ENCODE measurements at regions not wholly inside any gene's neighbourhood (a gene's known extent, or its start where the extent isn't known, plus 50 kb on each side); places are given as distances from the start of the nearest gene placed in this dataset.
"Not testable (repeated sequence)": the region's sequence is repeated elsewhere in the genome, so short reads cannot be mapped to it uniquely, and the experiment has no call there.

DNA sequence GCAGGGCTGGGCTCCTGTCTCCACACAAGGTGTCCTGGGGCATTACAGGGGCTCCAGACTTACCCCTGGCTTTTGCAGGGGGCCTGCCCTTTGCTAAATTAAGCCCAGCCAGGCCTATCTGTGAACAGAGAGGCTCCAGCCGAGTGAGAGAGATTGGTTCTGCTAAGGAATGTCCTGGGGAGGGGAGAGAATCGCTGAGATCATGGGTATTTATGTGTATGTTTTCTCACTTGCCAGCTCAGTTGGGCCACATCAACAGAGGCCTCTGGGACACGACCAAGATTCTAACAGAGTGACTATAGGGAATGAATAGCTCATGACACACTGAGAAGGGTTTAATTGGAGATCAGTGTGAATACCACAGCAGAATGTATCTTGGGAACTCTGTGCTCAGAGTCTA, 109.8 kb upstream of the NBPF8 start:
- not testable (repeated sequence) for H3K9me3 ChIP-seq (ENCODE audit: insufficient read depth, low read length); H3K9ac ChIP-seq (ENCODE audit: low read length); H3K79me2 ChIP-seq (ENCODE audit: low read length); H3K36me3 ChIP-seq (replicated peaks; ENCODE audit: low read depth, low read length); H3K4me3 ChIP-seq (ENCODE audit: low read length); H4K20me1 ChIP-seq (ENCODE audit: insufficient read depth, low read length); H3K4me2 ChIP-seq (ENCODE audit: low read length); H3K4me1 ChIP-seq (ENCODE audit: low read length); H3K27me3 ChIP-seq (ENCODE audit: low read depth, low read length); H2AFZ ChIP-seq (ENCODE audit: low read depth, low read length); H3K27ac ChIP-seq (ENCODE audit: low read length)

DNA sequence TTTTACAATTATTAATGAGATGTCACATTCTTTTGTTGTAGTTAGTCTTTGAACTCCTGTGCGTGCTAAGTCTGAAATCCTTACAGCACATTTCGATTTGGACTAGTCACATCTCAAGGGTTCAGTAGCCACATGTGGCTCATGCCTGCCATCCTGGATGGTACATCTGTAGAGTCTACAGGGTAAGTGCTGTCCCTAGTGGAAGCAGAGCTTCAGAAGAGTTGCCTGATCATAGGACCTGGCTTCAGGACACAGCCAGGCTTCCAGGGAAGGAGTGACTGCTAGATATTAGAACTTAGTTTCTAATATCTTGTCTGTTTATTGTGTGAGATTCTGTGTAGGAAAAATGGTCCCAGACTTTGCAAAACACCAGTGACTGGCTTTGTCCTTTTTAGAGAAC, 110.5 kb upstream of the NBPF8 start:
- not testable (repeated sequence) for H3K4me1 ChIP-seq (ENCODE audit: low read length); H3K4me2 ChIP-seq (ENCODE audit: low read length); H4K20me1 ChIP-seq (ENCODE audit: insufficient read depth, low read length); H3K36me3 ChIP-seq (replicated peaks; ENCODE audit: low read depth, low read length); H2AFZ ChIP-seq (ENCODE audit: low read depth, low read length); H3K79me2 ChIP-seq (ENCODE audit: low read length); H3K9me3 ChIP-seq (ENCODE audit: insufficient read depth, low read length); H3K4me3 ChIP-seq (ENCODE audit: low read length); H3K9ac ChIP-seq (ENCODE audit: low read length); H3K27ac ChIP-seq (ENCODE audit: low read length); H3K27me3 ChIP-seq (ENCODE audit: low read depth, low read length)

DNA sequence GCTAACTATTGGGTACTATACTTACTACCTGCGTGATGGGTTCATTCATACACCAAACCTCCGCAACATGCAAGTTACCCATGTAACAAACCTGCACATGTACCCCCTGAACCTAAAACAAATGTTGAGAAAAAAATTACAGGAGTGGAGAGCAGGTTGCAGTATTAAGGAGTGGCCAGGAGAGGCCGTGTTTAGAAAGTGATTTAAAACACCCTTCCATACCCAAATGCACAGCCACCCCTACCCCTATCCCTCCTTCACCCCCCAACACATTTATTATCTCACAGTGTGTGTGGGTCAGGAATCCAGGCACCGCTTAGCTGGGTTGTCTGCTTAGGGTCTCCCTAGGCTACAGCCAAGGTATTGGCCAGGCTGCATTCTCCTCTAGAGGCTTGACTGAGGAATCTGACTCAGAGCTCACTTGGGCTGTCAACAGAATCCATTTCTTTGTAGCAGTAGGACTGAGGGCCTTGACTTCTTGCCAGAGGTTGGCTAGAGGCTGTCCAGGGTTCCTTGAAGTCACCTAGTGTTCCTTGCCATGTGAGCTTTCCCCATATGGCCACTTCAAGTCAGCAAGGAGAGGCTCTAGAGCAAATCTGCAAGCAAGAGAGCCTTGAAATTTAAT, 115.3 kb upstream of the NBPF8 start:
- H3K79me2 ChIP-seq (ENCODE audit: low read length); H3K27ac ChIP-seq (ENCODE audit: low read length); H3K9me3 ChIP-seq (ENCODE audit: insufficient read depth, low read length); H4K20me1 ChIP-seq (ENCODE audit: insufficient read depth, low read length); H3K4me3 ChIP-seq (ENCODE audit: low read length); H3K36me3 ChIP-seq (replicated peaks; ENCODE audit: low read depth, low read length); H3K27me3 ChIP-seq (ENCODE audit: low read depth, low read length); H3K4me2 ChIP-seq (ENCODE audit: low read length); H3K4me1 ChIP-seq (ENCODE audit: low read length); H3K9ac ChIP-seq (ENCODE audit: low read length); H2AFZ ChIP-seq (ENCODE audit: low read depth, low read length): not testable (repeated sequence)

DNA sequence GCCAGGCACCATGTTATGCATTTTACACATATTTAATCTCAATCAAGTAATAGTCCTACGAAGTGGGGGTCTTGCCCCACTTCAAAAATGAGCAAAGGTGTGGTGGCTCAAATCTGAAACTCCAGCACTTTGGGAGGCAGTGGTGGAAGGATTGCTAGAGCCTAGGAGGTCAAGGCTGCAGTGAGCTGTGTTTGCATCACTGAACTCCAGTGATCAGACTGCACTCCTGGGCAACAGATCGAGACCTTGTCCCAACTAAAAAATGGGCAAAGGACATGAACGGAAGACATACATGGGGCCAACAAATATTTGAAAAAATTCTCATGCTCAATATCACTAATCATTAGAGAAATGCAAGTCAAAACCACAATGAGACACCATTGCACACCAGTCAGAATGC, 116.3 kb upstream of the NBPF8 start:
- not testable (repeated sequence) for H2AFZ ChIP-seq (ENCODE audit: low read depth, low read length); H3K36me3 ChIP-seq (replicated peaks; ENCODE audit: low read depth, low read length); H3K9ac ChIP-seq (ENCODE audit: low read length)

DNA sequence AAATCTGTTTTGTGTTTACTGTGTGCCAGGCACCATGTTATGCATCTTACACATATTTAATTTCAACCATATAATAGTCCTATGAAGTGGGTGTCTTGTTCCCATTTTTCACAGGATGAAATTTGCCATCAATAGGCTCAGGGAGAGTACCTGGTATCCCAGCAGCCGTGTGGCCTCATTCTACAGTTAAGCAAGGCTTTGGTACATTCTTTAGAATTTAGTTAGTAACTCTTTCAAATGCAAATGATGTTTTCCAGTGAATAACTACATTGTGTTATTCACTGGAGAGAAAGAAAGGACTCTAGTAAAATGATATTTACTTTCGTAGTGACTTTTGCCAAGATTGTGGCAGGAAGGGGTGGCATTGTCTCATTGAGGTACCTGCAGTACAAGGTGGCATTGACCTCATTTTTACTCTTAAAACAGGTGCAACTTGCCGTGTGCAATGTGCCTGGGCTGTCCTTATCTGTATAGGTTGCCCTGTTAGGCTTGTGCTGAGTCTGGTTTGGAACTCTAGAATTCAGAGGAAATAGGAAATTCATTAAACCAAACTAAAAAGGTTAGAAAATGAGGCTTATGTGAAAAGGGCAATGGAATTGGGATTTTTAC, 117.4 kb upstream of the NBPF8 start:
- not testable (repeated sequence) for H3K4me1 ChIP-seq (ENCODE audit: low read length); H3K27me3 ChIP-seq (ENCODE audit: low read depth, low read length); H3K9ac ChIP-seq (ENCODE audit: low read length); H2AFZ ChIP-seq (ENCODE audit: low read depth, low read length); H3K9me3 ChIP-seq (ENCODE audit: insufficient read depth, low read length); H3K79me2 ChIP-seq (ENCODE audit: low read length); H3K4me2 ChIP-seq (ENCODE audit: low read length); H3K4me3 ChIP-seq (ENCODE audit: low read length); H3K36me3 ChIP-seq (replicated peaks; ENCODE audit: low read depth, low read length); H4K20me1 ChIP-seq (ENCODE audit: insufficient read depth, low read length); H3K27ac ChIP-seq (ENCODE audit: low read length)

More for the DNA sequence above, 116.3 kb upstream of the NBPF8 start:
- not testable (repeated sequence) for H3K4me2 ChIP-seq (ENCODE audit: low read length); H3K9me3 ChIP-seq (ENCODE audit: insufficient read depth, low read length); H3K4me3 ChIP-seq (ENCODE audit: low read length); H3K79me2 ChIP-seq (ENCODE audit: low read length); H3K27me3 ChIP-seq (ENCODE audit: low read depth, low read length); H3K4me1 ChIP-seq (ENCODE audit: low read length); H4K20me1 ChIP-seq (ENCODE audit: insufficient read depth, low read length); H3K27ac ChIP-seq (ENCODE audit: low read length)

DNA sequence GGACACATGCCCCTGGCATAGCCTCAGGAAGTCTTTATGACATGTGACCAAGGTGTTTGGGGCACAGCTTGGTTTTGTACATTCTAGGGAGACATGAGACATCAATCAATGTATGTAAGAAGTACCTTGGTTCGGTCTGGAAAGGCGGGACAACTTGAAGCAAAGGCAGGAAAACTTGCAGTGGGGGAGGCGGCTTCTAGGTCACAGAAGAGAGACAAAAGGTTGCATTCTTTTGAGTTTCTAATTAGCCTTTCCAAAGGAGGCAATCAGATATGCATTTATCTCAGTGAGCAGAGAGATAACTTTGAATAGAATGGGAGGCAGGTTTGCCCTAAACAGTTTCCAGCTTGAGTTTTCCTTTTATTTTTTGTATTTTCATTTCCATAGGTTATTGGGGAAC, 113.8 kb upstream of the SEC22B start:
- H3K27ac ChIP-seq (ENCODE audit: low read length); H3K4me1 ChIP-seq (ENCODE audit: low read length); H4K20me1 ChIP-seq (ENCODE audit: insufficient read depth, low read length); H3K36me3 ChIP-seq (replicated peaks; ENCODE audit: low read depth, low read length); H3K27me3 ChIP-seq (ENCODE audit: low read depth, low read length); H3K79me2 ChIP-seq (ENCODE audit: low read length); H3K9ac ChIP-seq (ENCODE audit: low read length); H2AFZ ChIP-seq (ENCODE audit: low read depth, low read length); H3K4me2 ChIP-seq (ENCODE audit: low read length); H3K9me3 ChIP-seq (ENCODE audit: insufficient read depth, low read length); H3K4me3 ChIP-seq (ENCODE audit: low read length): not testable (repeated sequence)

DNA sequence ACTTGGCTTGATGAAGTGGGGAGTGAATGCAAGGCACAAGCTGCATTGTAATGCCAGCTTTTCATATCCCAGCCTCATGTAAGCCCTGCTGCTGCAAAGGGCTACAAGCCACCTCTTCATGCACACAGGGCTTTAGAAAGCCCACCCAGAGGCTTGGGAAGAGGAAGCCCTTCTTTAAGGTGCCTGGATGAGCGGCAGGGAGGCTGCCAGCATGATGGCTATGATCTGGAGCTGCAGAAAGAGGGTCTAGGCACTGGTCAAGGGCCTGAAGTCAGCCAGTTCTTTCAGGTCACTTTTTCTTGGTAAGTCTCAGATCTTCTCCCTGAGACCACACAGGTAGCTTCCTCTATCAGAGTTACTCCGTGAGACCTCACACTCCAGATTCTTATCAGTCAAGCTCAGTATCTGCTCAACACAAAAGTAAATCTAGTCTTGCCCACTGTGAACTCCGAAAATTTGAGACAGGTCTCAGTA, 113.3 kb upstream of the SEC22B start:
- H3K4me2 ChIP-seq (ENCODE audit: low read length); H3K36me3 ChIP-seq (replicated peaks; ENCODE audit: low read depth, low read length); H3K9ac ChIP-seq (ENCODE audit: low read length); H3K9me3 ChIP-seq (ENCODE audit: insufficient read depth, low read length); H3K79me2 ChIP-seq (ENCODE audit: low read length); H3K27me3 ChIP-seq (ENCODE audit: low read depth, low read length); H3K4me3 ChIP-seq (ENCODE audit: low read length); H3K4me1 ChIP-seq (ENCODE audit: low read length); H4K20me1 ChIP-seq (ENCODE audit: insufficient read depth, low read length); H2AFZ ChIP-seq (ENCODE audit: low read depth, low read length); H3K27ac ChIP-seq (ENCODE audit: low read length): not testable (repeated sequence)

DNA sequence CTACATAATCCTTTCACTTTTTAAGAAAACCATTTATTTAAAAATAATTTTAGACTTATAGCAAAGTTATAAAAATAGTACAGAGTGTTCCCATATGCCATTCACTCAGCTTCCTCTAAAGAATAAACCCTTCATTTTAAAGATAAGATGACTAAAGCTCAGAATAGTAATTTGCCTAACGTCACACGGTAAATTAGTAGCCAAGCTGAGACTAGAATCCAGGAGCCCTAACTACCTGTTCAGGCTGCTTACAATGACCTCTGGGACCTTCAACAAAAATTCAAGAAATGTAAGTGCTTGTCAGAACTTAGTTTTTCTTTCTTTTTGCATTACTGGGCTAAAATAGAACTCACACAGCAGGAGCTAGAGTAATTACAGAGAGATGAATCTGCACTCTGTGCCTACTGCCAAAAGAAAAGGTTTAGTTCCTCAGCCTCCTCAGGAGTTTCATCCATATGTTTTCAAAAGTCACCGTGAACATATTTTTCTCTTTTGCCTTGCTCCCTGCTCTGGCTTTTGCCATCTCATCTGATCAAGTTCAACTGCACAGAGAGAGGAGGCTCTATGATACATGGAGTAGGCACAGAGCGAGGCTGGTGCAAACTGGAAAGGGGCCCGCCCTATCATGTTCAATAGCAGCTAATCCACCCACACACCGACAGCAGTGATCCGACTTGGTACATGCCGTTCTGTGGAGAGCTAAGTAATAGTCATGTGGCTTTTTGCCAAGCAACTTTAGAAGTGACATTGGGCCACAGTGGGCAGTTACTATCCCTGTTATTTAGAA, 112.7 kb upstream of the SEC22B start:
- not testable (repeated sequence) for H3K4me3 ChIP-seq (ENCODE audit: low read length); H4K20me1 ChIP-seq (ENCODE audit: insufficient read depth, low read length)

DNA sequence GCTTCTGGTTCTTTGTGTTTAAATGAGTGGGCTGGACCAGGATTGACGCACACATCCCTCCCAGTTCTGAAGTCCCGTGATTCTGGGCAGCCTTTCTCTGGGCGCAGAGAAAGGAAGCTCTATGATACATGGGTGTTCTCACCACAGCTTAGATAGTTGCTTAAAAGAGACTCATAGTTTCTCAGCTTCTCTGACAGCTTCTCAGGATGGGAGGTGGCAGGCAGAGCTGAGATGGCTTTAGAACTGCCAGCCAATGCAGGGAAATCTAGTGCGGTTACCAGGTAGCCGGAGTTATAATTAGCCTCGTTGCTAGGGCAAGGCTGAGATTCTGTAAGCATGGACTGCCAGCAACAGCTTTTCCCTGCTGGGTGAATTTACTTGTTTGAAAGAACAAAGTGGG, 111.8 kb upstream of the SEC22B start:
- not testable (repeated sequence) for H4K20me1 ChIP-seq (ENCODE audit: insufficient read depth, low read length); H3K27ac ChIP-seq (ENCODE audit: low read length); H3K4me2 ChIP-seq (ENCODE audit: low read length); H3K9me3 ChIP-seq (ENCODE audit: insufficient read depth, low read length); H2AFZ ChIP-seq (ENCODE audit: low read depth, low read length); H3K79me2 ChIP-seq (ENCODE audit: low read length); H3K9ac ChIP-seq (ENCODE audit: low read length); H3K27me3 ChIP-seq (ENCODE audit: low read depth, low read length); H3K4me3 ChIP-seq (ENCODE audit: low read length); H3K4me1 ChIP-seq (ENCODE audit: low read length); H3K36me3 ChIP-seq (replicated peaks; ENCODE audit: low read depth, low read length)

More for the DNA sequence above, 112.7 kb upstream of the SEC22B start:
- H3K4me1 ChIP-seq (ENCODE audit: low read length); H2AFZ ChIP-seq (ENCODE audit: low read depth, low read length); H3K4me2 ChIP-seq (ENCODE audit: low read length); H3K9ac ChIP-seq (ENCODE audit: low read length); H3K79me2 ChIP-seq (ENCODE audit: low read length); H3K36me3 ChIP-seq (replicated peaks; ENCODE audit: low read depth, low read length); H3K9me3 ChIP-seq (ENCODE audit: insufficient read depth, low read length); H3K27ac ChIP-seq (ENCODE audit: low read length); H3K27me3 ChIP-seq (ENCODE audit: low read depth, low read length): not testable (repeated sequence)

All from OCI-LY3 (cell line).